Glutamatergic neuron (in vitro differentiated cells): ENCODE measurements at regions not wholly inside any gene's neighbourhood (a gene's known extent, or its start where the extent isn't known, plus 50 kb on each side); places are given as distances from the start of the nearest gene placed in this dataset.

Experiments
- DNase-seq: peaks from one replicate; pipeline ENCODE4 v3.0.0; 2022
- H3K27ac Mint-ChIP-seq: one replicate; pipeline ENCODE4 v1.8.0; 2020; ENCODE audit warnings: mild to moderate bottlenecking, mixed read lengths, inconsistent platforms; ENCODE audit not compliant: unreplicated experiment
- H3K27me3 Mint-ChIP-seq: one replicate; pipeline ENCODE4 v1.8.0; 2020; ENCODE audit warnings: mild to moderate bottlenecking, moderate library complexity, mixed read lengths, inconsistent platforms; ENCODE audit not compliant: unreplicated experiment
- H3K36me3 Mint-ChIP-seq: one replicate; pipeline ENCODE4 v1.8.0; 2020; ENCODE audit warnings: mild to moderate bottlenecking, mixed read lengths, inconsistent platforms; ENCODE audit not compliant: unreplicated experiment
- H3K4me1 Mint-ChIP-seq: one replicate; pipeline ENCODE4 v1.8.0; 2020; ENCODE audit warnings: mild to moderate bottlenecking, low read depth, mixed read lengths, inconsistent platforms; ENCODE audit not compliant: unreplicated experiment
- H3K4me3 Mint-ChIP-seq: one replicate; pipeline ENCODE4 v1.8.0; 2020; ENCODE audit warnings: mild to moderate bottlenecking, mixed read lengths, inconsistent platforms; ENCODE audit not compliant: unreplicated experiment
- H3K9me3 Mint-ChIP-seq: one replicate; pipeline ENCODE4 v1.8.0; 2020; ENCODE audit warnings: mild to moderate bottlenecking, moderate library complexity, mixed read lengths, inconsistent platforms; ENCODE audit not compliant: unreplicated experiment
- TF ChIP-seq, protein P1 (sequence below): fragments of 200-600 bp; sonication (generic); IDR thresholded peaks from one replicate; pipeline ENCODE4 v1.5.0; 2021; ENCODE audit not compliant: partially characterized antibody, unreplicated experiment

DNA sequence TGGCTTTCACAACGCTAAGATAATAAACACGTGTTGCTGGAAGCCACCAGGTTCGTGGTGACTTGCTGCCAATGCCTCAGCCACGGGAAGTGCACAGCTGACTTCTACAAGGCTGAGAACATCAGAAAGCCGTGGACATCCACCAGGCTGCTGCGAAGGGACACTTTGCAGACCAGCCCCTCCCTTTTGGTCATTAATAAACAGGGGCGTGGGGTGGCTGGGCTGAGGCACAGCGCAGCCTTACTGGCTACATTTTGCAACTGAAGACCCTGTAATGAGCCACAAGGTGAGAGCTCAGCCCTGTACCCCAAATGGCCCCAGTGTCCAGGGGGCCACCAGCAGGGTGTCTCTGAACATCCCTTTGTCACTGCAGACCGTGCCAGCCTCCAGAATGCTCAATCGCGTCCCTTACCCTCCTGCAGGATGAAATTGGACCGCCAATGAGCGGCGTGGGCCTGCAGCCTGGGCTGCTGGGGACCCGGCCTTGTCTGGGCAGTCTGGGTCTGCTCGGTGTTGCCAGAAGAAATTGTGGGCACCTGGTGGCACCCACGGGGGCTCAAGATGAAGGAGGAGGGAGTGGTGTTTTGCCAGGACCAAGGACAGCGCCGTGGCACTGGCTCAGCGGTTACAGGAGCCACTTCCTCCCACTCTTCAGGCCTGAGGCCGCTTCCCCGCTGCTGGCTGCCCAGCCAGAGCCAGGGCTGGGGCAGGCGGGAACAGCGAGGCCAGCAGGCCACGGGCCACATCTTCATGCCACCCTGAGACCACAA lies 181.9 kb downstream of the CTTN start:
- TF ChIP-seq, protein P1, sequence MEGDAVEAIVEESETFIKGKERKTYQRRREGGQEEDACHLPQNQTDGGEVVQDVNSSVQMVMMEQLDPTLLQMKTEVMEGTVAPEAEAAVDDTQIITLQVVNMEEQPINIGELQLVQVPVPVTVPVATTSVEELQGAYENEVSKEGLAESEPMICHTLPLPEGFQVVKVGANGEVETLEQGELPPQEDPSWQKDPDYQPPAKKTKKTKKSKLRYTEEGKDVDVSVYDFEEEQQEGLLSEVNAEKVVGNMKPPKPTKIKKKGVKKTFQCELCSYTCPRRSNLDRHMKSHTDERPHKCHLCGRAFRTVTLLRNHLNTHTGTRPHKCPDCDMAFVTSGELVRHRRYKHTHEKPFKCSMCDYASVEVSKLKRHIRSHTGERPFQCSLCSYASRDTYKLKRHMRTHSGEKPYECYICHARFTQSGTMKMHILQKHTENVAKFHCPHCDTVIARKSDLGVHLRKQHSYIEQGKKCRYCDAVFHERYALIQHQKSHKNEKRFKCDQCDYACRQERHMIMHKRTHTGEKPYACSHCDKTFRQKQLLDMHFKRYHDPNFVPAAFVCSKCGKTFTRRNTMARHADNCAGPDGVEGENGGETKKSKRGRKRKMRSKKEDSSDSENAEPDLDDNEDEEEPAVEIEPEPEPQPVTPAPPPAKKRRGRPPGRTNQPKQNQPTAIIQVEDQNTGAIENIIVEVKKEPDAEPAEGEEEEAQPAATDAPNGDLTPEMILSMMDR = no peak
- DNase-seq = no peak
- Mint-ChIP-seq H3K4me1 (no peaks in the 10 kb centered on the region), H3K4me3 (no peak overlapping the region), H3K27ac (no peak overlapping the region), H3K27me3 (peaks cover 2% of the 10 kb centered on the region), H3K36me3 (no peaks in the 10 kb centered on the region), H3K9me3 (no peaks in the 10 kb centered on the region)

DNA sequence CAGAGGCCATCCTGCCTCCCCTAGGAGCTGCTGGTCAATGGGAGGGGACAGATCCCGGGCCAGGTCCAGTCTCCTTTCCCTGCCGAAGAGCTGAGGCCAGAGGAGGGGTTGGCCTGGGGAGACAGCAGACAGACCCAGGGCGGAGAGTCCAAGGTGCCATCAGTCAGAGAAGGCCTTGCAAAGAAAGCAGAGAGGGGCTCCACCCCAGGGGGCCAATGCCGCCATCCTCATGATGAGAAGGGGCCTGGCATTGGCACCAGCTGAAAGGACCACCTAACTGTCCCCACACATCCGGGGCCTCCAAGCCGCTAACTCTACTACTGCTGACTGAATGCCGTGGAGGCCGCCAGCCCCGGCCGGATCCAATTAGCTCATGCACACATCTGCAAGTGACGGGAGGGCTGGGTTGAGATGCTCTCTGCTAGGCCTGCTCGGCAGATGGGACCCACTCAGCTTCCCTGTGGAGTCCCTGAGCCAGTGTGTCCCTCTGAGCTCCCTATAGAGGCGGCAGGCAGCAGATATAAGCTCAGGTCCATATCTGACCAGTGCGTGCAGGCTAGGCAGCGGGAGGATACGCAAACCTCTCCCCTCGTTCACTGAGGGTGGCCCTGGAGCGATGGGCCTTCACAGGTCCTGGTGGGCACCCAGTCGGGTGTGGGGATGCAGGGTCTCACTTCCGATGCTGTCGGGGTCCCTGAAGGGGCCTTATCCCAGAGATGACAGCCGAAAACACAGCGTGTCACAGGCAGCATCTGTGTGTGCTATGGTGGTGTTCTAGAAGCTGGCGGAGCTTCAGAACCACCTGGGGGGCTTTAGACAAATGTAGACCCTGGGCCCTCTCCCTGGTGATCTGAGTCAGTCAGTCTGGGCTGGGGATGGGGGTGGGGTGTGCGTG lies 183.9 kb downstream of the CTTN start:
- Mint-ChIP-seq H3K4me3 (no peak overlapping the region), H3K4me1 (peaks cover 3% of the 10 kb centered on the region)

DNA sequence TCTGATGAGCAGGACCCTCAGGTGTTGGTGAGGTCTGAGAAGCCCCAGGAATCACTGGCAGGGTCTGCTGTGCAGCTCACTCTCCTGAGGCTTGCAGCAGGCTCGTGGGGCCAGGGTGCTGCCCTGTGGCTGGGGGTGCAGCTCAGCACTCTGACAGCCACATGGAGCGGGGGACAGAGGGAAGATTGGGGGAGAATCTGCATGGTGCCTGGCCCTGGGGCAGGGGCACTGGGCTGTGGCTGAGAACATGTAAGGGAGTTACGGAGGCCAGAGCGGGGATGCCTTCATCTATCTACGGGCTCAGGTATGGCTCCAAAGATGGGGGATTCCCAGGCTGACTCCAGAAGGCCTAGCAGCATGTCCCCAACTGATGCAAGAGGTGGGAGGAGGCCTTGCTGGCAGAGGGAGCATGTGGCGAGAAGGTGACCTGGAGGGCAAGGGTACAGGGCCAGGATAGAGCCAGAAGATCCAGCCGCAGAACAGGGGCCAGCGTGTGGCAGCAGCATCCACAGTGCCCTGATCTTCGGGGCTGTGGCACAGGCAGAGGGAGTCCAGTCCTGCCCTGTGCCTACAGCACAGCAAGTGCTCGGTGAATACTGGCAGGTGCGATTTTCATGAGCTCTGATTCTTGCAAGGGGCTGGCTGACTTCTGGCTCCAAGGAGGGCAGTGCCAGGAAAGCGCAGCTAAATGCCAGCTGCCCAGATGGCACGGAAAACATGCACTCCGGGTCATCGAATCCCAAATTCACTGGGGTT lies 184.7 kb downstream of the CTTN start:
- Mint-ChIP-seq H3K4me1 (peaks cover 3% of the 10 kb centered on the region), H3K27me3 (peaks cover 5% of the 10 kb centered on the region), H3K4me3 (no peak overlapping the region), H3K9me3 (no peaks in the 10 kb centered on the region), H3K36me3 (peaks cover under 1% of the 10 kb centered on the region), H3K27ac (no peak overlapping the region)
- TF ChIP-seq, protein P1 = no peak
- peak; percentile 15 for DNase-seq

More for the DNA sequence above, 183.9 kb downstream of the CTTN start:
- DNase-seq = peak; percentile 62
- Mint-ChIP-seq H3K36me3 (no peaks in the 10 kb centered on the region), H3K27me3 (peaks cover 5% of the 10 kb centered on the region), H3K27ac (no peak overlapping the region), H3K9me3 (no peaks in the 10 kb centered on the region)
- TF ChIP-seq, protein P1 = no peak

DNA sequence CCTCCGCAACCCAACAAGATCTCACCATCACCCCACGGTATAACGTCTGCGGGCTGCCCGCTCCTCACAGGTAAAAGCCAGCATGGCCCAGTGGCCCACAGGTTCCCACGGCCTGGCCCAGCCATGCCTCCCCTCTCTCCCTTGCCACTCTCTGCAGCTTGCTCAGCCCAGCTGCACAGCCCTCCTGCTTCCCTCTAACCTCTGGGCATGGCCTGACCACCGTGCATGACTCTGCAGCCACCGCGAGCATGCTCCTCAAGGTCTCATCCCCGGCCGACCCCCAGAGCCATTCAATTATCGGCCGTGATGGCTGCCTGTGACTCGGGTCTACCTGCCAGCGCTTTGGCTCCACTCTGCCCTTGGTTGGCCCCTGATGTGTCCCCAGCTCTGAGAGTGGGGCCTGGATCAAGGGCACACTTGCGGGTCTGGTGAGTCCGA lies 185.5 kb downstream of the CTTN start:
- TF ChIP-seq, protein P1 = no peak
- Mint-ChIP-seq H3K4me3 (no peak overlapping the region), H3K9me3 (no peaks in the 10 kb centered on the region), H3K36me3 (peaks cover 5% of the 10 kb centered on the region), H3K27ac (no peak overlapping the region), H3K4me1 (peaks cover 3% of the 10 kb centered on the region), H3K27me3 (peaks cover 5% of the 10 kb centered on the region)
- DNase-seq = peak; percentile 14
